H9 (cell line): ENCODE measurements at regions not wholly inside any gene's neighbourhood (a gene's known extent, or its start where the extent isn't known, plus 50 kb on each side); places are given as distances from the start of the nearest gene placed in this dataset.

Experiments
- DNase-seq: peaks from one replicate; pipeline ENCODE4 v3.0.0-alpha.2; 2017
- H2AFZ ChIP-seq: one replicate; pipeline ENCODE4 v1.6.1; 2013; ENCODE audit warnings: mild to moderate bottlenecking, low read length, control low read depth, moderate library complexity
- H2AK5ac ChIP-seq: 2 replicates; pipeline ENCODE4 v1.6.1; 2013; ENCODE audit warnings: low read length, control low read depth, mixed read lengths; ENCODE audit not compliant: insufficient read length
- H2BK120ac ChIP-seq: one replicate; pipeline ENCODE4 v1.6.1; 2013; ENCODE audit warnings: low read depth, mild to moderate bottlenecking, low read length, control low read depth, inconsistent platforms; ENCODE audit not compliant: poor library complexity, severe bottlenecking
- H2BK12ac ChIP-seq: 2 replicates; pipeline ENCODE4 v1.6.1; 2013; ENCODE audit warnings: low read length, control low read depth, mixed read lengths, low read depth; ENCODE audit not compliant: insufficient read length
- H2BK15ac ChIP-seq: 2 replicates; pipeline ENCODE4 v1.6.1; 2013; ENCODE audit warnings: low read depth, low read length, control low read depth
- H2BK20ac ChIP-seq: one replicate; pipeline ENCODE4 v1.6.1; 2013; ENCODE audit warnings: low read depth, mild to moderate bottlenecking, low read length, control low read depth, inconsistent platforms; ENCODE audit not compliant: poor library complexity, severe bottlenecking
- H2BK5ac ChIP-seq: 2 replicates; pipeline ENCODE4 v1.6.1; 2013; ENCODE audit warnings: low read length, control low read depth, mixed read lengths; ENCODE audit not compliant: insufficient read length
- H3K14ac ChIP-seq: 2 replicates; pipeline ENCODE4 v1.6.1; 2013; ENCODE audit warnings: low read length, control low read depth; ENCODE audit not compliant: insufficient read depth
- H3K18ac ChIP-seq: 2 replicates; pipeline ENCODE4 v1.6.1; 2013; ENCODE audit warnings: low read depth, mild to moderate bottlenecking, mixed read lengths, low read length, control low read depth; ENCODE audit not compliant: insufficient read length
- H3K23ac ChIP-seq: 2 replicates; pipeline ENCODE4 v1.6.1; 2013; ENCODE audit warnings: low read length, control low read depth, mixed read lengths, low read depth; ENCODE audit not compliant: insufficient read length
- H3K23me2 ChIP-seq: 2 replicates; pipeline ENCODE4 v1.6.1; 2013; ENCODE audit warnings: low read depth, mild to moderate bottlenecking, mixed read lengths, low read length, control low read depth; ENCODE audit not compliant: insufficient read length, poor library complexity, severe bottlenecking
- H3K27ac ChIP-seq: 2 replicates; pipeline ENCODE4 v1.5.1; 2013; ENCODE audit warnings: low read length, control low read depth, mixed read lengths, low read depth; ENCODE audit not compliant: insufficient read length
- H3K27me3 ChIP-seq: 2 replicates; pipeline ENCODE4 v1.6.1; 2013; ENCODE audit warnings: low read length, control low read depth, inconsistent platforms; ENCODE audit not compliant: insufficient read depth
- H3K4ac ChIP-seq: 2 replicates; pipeline ENCODE4 v1.6.1; 2013; ENCODE audit warnings: low read depth, mild to moderate bottlenecking, control low read depth, inconsistent platforms, low read length, moderate library complexity
- H3K4me1 ChIP-seq: 2 replicates; pipeline ENCODE4 v1.6.1; 2013; ENCODE audit warnings: low read length, control low read depth, inconsistent platforms; ENCODE audit not compliant: insufficient read depth
- H3K4me2 ChIP-seq: 2 replicates; pipeline ENCODE4 v1.6.1; 2013; ENCODE audit warnings: low read length, control low read depth, mixed read lengths; ENCODE audit not compliant: insufficient read length, insufficient read depth
- H3K56ac ChIP-seq: 2 replicates; pipeline ENCODE4 v1.6.1; 2013; ENCODE audit warnings: low read depth, mild to moderate bottlenecking, mixed read lengths, low read length, control low read depth; ENCODE audit not compliant: insufficient read length
- H3K79me1 ChIP-seq: 2 replicates; pipeline ENCODE4 v1.6.1; 2013; ENCODE audit warnings: low read depth, mild to moderate bottlenecking, moderate library complexity, low read length, control low read depth, inconsistent platforms; ENCODE audit not compliant: insufficient read depth, poor library complexity, severe bottlenecking
- H3K79me2 ChIP-seq: 2 replicates; pipeline ENCODE4 v1.6.1; 2013; ENCODE audit warnings: low read length, control low read depth, inconsistent platforms; ENCODE audit not compliant: insufficient read depth
- H3K9ac ChIP-seq: 2 replicates; pipeline ENCODE4 v1.6.1; 2013; ENCODE audit warnings: low read length, control low read depth, mixed read lengths; ENCODE audit not compliant: insufficient read length; ENCODE audit errors: extremely low read depth
- H3K9me3 ChIP-seq: one replicate; pipeline ENCODE4 v1.6.1; 2013; ENCODE audit warnings: low read depth, low read length, inconsistent platforms; ENCODE audit not compliant: control insufficient read depth
- H3T11ph ChIP-seq: one replicate; pipeline ENCODE4 v1.6.1; 2013; ENCODE audit warnings: mild to moderate bottlenecking, low read length, control low read depth, inconsistent platforms
- H4K20me1 ChIP-seq: one replicate; pipeline ENCODE4 v1.6.1; 2013; ENCODE audit not compliant: control insufficient read depth, insufficient read length, insufficient read depth
- H4K5ac ChIP-seq: 2 replicates; pipeline ENCODE4 v1.6.1; 2013; ENCODE audit warnings: low read depth, mild to moderate bottlenecking, mixed read lengths, low read length, control low read depth; ENCODE audit not compliant: insufficient read length
- H4K8ac ChIP-seq: replicated peaks from 2 replicates; pipeline ENCODE4 v1.6.1; 2013; ENCODE audit warnings: low read length, control low read depth, mixed read lengths, low read depth; ENCODE audit not compliant: insufficient read length
- H4K91ac ChIP-seq: 2 replicates; pipeline ENCODE4 v1.6.1; 2013; ENCODE audit warnings: low read depth, mild to moderate bottlenecking, moderate library complexity, mixed read lengths, low read length, control low read depth; ENCODE audit not compliant: insufficient read length
- H3K27ac Mint-ChIP-seq, 3 experiments: 2 replicates in 2 of 3; 3 replicates in 1 of 3; pipeline ENCODE4 v1.8.0; 2020 to 2021; ENCODE audit warnings: mixed read lengths in 3 of 3, mild to moderate bottlenecking in 1 of 3, moderate library complexity in 1 of 3
- H3K27me3 Mint-ChIP-seq: 2 replicates; pipeline ENCODE4 v1.8.0; 2021; ENCODE audit warnings: low read depth, mild to moderate bottlenecking, moderate library complexity, mixed read lengths
- H3K36me3 Mint-ChIP-seq, 3 experiments: 2 replicates in 2 of 3; 3 replicates in 1 of 3; pipeline ENCODE4 v1.8.0; 2020 to 2021; ENCODE audit warnings: low read depth in 3 of 3, mixed read lengths in 3 of 3; ENCODE audit not compliant: insufficient read depth in 1 of 3
- H3K4me1 Mint-ChIP-seq, 2 experiments: 2 replicates each; pipeline ENCODE4 v1.8.0; 2020; ENCODE audit warnings: mixed read lengths in 2 of 2
- H3K4me3 Mint-ChIP-seq, 2 experiments: 2 replicates in 1 of 2; 3 replicates in 1 of 2; pipeline ENCODE4 v1.8.0; 2020 to 2021; ENCODE audit warnings: mild to moderate bottlenecking in 2 of 2, mixed read lengths in 2 of 2, moderate library complexity in 1 of 2
- H3K9me3 Mint-ChIP-seq, 2 experiments: 2 replicates in 1 of 2; 3 replicates in 1 of 2; pipeline ENCODE4 v1.8.0; 2020; ENCODE audit warnings: mild to moderate bottlenecking in 2 of 2, mixed read lengths in 2 of 2, moderate library complexity in 1 of 2
- TF ChIP-seq, protein P1 (sequence below): fragments of 200-600 bp; sonication (generic); conservative IDR thresholded peaks from 3 replicates; pipeline ENCODE4 v1.8.0; 2021; ENCODE audit warnings: antibody characterized with exemption, mild to moderate bottlenecking

GRCh38 chr20:10752206-10752605 is 78.4 kb upstream of the JAG1 start:
- no peak overlapping the region for H3K4me2 ChIP-seq
- no peak overlapping the region for H2BK15ac ChIP-seq
- DNase-seq = no peak
- no peak overlapping the region for H3K18ac ChIP-seq
- no peak overlapping the region for H2AFZ ChIP-seq
- H3K27ac Mint-ChIP-seq = no peak overlapping the region
- H3K79me1 ChIP-seq = no peaks in the 10 kb centered on the region
- H3K4me3 Mint-ChIP-seq = no peak overlapping the region
- H4K91ac ChIP-seq = no peak overlapping the region
- H3K9me3 ChIP-seq = no peaks in the 10 kb centered on the region
- no peak overlapping the region for H3T11ph ChIP-seq
- H3K56ac ChIP-seq = no peak overlapping the region
- H2BK20ac ChIP-seq = no peak overlapping the region
- H3K4me1 Mint-ChIP-seq = no peaks in the 10 kb centered on the region
- no peak overlapping the region for H2AK5ac ChIP-seq
- no peak overlapping the region for H2BK12ac ChIP-seq
- no peaks in the 10 kb centered on the region for H3K27me3 ChIP-seq
- H4K8ac ChIP-seq = no peak overlapping the region
- H3K23ac ChIP-seq = no peak overlapping the region
- H3K14ac ChIP-seq = no peak overlapping the region
- H3K4ac ChIP-seq = no peak overlapping the region
- TF ChIP-seq, protein P1, sequence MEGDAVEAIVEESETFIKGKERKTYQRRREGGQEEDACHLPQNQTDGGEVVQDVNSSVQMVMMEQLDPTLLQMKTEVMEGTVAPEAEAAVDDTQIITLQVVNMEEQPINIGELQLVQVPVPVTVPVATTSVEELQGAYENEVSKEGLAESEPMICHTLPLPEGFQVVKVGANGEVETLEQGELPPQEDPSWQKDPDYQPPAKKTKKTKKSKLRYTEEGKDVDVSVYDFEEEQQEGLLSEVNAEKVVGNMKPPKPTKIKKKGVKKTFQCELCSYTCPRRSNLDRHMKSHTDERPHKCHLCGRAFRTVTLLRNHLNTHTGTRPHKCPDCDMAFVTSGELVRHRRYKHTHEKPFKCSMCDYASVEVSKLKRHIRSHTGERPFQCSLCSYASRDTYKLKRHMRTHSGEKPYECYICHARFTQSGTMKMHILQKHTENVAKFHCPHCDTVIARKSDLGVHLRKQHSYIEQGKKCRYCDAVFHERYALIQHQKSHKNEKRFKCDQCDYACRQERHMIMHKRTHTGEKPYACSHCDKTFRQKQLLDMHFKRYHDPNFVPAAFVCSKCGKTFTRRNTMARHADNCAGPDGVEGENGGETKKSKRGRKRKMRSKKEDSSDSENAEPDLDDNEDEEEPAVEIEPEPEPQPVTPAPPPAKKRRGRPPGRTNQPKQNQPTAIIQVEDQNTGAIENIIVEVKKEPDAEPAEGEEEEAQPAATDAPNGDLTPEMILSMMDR = no peak
- H3K79me2 ChIP-seq = no peaks in the 10 kb centered on the region
- H4K5ac ChIP-seq = no peak overlapping the region
- no peaks in the 10 kb centered on the region for H3K9me3 Mint-ChIP-seq
- H4K20me1 ChIP-seq = no peaks in the 10 kb centered on the region
- peaks cover 2% of the 10 kb centered on the region for H3K27me3 Mint-ChIP-seq
- no peak overlapping the region for H2BK5ac ChIP-seq
- no peak overlapping the region for H2BK120ac ChIP-seq
- H3K9ac ChIP-seq = no peak overlapping the region
- no peaks in the 10 kb centered on the region for H3K23me2 ChIP-seq
- H3K36me3 Mint-ChIP-seq = no peaks in the 10 kb centered on the region
- no peaks in the 10 kb centered on the region for H3K4me1 ChIP-seq
- H3K27ac ChIP-seq = no peak overlapping the region
